HepG2 (cell line): ENCODE measurements at regions not wholly inside any gene's neighbourhood (a gene's known extent, or its start where the extent isn't known, plus 50 kb on each side); places are given as distances from the start of the nearest gene placed in this dataset.

Experiments
- ATAC-seq: fragments of 200-7000 bp; cut with Tn5 transposase; 3 replicates; pipeline ENCODE4 v1.9.1; 2020; ENCODE audit warnings: mild to moderate bottlenecking, moderate library complexity
- BruUV-seq: library from RNA; stranded (reverse); fragments of 400-500 nt; replicated peaks from 2 replicates; lab custom pipeline; 2021; lab: Mats Ljungman, UMichigan
- CTCF ChIA-PET: fragments of 300-600 bp; formaldehyde crosslinking; extraction: SDS; loops from one replicate; lab custom pipeline; 2021; ENCODE audit warnings: low total read pairs, inconsistent platforms, low intra/inter-chr PET ratio; lab: Yijun Ruan, JAX
- POLR2A ChIA-PET: fragments of 350-600 bp; sonication (Branson Sonifier 250); formaldehyde crosslinking; loops from one replicate; lab custom pipeline; 2020; ENCODE audit warnings: antibody characterized with exemption, inconsistent platforms; lab: Yijun Ruan, JAX
- DNase-seq: peaks from one replicate; pipeline ENCODE4 v3.0.0-alpha.2; 2015; ENCODE audit warnings: low spot score
- FAIRE-seq: peaks from 3 replicates; lab custom pipeline; 2011; peaks lifted over from hg19 to GRCh38; lab: Jason Lieb, UNC
- H2AFZ ChIP-seq: one replicate; pipeline ENCODE4 v1.6.1; 2011; ENCODE audit warnings: low read length, inconsistent platforms
- H3K27ac ChIP-seq: fragments of 300-600 bp; 3 replicates; pipeline ENCODE4 v1.8.0; 2011; ENCODE audit warnings: mixed run types, mild to moderate bottlenecking, mixed read lengths, low read length, inconsistent platforms; ENCODE audit not compliant: insufficient read depth; ENCODE audit errors: extremely low read length
- H3K27me3 ChIP-seq, 2 experiments: fragments of 200-600 bp in 1 of 2; 2 replicates in 1 of 2; 3 replicates in 1 of 2; pipeline versions ENCODE4 v1.6.0 to v1.8.0; 2011; ENCODE audit warnings: low read length in 2 of 2, mild to moderate bottlenecking in 2 of 2, moderate library complexity in 2 of 2, inconsistent platforms in 1 of 2; ENCODE audit not compliant: insufficient read depth in 2 of 2, control insufficient read depth in 1 of 2
- H3K36me3 ChIP-seq, 2 experiments: fragments of 200-600 bp in 1 of 2; replicated peaks in 1 of 2; 2 replicates in 1 of 2; 3 replicates in 1 of 2; pipeline versions ENCODE4 v1.5.1 to v1.8.0; 2011; ENCODE audit warnings: low read length in 2 of 2, inconsistent platforms in 1 of 2; ENCODE audit not compliant: insufficient read depth in 2 of 2, control insufficient read depth in 1 of 2
- H3K4me1 ChIP-seq: 2 replicates; pipeline ENCODE4 v1.5.1; 2012; ENCODE audit warnings: low read length, inconsistent platforms; ENCODE audit not compliant: insufficient read depth
- H3K4me2 ChIP-seq: 2 replicates; pipeline ENCODE4 v1.6.0; 2011; ENCODE audit warnings: low read depth, low read length, inconsistent platforms
- H3K4me3 ChIP-seq, 3 experiments: fragments of 200-600 bp in 1 of 3; sonication (generic), shearing (Covaris generic) in 1 of 3; replicated peaks in 1 of 3; 2 replicates each; pipeline ENCODE4 v1.5.1; 2011 to 2016; ENCODE audit warnings: low read length in 3 of 3, inconsistent platforms in 2 of 3, low read depth in 2 of 3, mild to moderate bottlenecking in 2 of 3, control low read depth in 1 of 3, mixed read lengths in 1 of 3; ENCODE audit not compliant: insufficient read depth in 1 of 3
- H3K79me2 ChIP-seq: one replicate; pipeline ENCODE4 v1.6.1; 2011; ENCODE audit warnings: low read length, inconsistent platforms; ENCODE audit not compliant: insufficient read depth
- H3K9ac ChIP-seq: 2 replicates; pipeline ENCODE4 v1.6.0; 2011; ENCODE audit warnings: mild to moderate bottlenecking, low read depth, low read length, inconsistent platforms; ENCODE audit not compliant: insufficient read depth
- H3K9me3 ChIP-seq: 2 replicates; pipeline ENCODE4 v1.5.1; 2012; ENCODE audit warnings: mild to moderate bottlenecking, low read length
- H4K20me1 ChIP-seq: 2 replicates; pipeline ENCODE4 v1.6.0; 2011; ENCODE audit warnings: inconsistent platforms, mild to moderate bottlenecking, low read length, moderate library complexity; ENCODE audit not compliant: insufficient read depth
- DDIT3 ChIP-seq: sonication (generic); formaldehyde crosslinking; IDR thresholded peaks from 2 replicates; pipeline ENCODE4 v1.4.0; 2020; ENCODE audit warnings: mild to moderate bottlenecking, missing genetic modification reagents
- ELF1 ChIP-seq: sonication (generic); formaldehyde crosslinking; IDR thresholded peaks from 2 replicates; pipeline ENCODE4 v1.4.0; 2020; ENCODE audit warnings: missing genetic modification reagents
- FOXC1 ChIP-seq: sonication (generic); formaldehyde crosslinking; IDR thresholded peaks from 2 replicates; pipeline ENCODE4 v1.8.0; 2022; ENCODE audit warnings: mild to moderate bottlenecking, missing genetic modification reagents, borderline replicate concordance
- ISL2 ChIP-seq: sonication (generic); formaldehyde crosslinking; IDR thresholded peaks from 2 replicates; pipeline ENCODE4 v1.5.0; 2020; ENCODE audit warnings: missing genetic modification reagents
- KLF13 ChIP-seq: sonication (generic); formaldehyde crosslinking; IDR thresholded peaks from 2 replicates; pipeline ENCODE4 v1.4.0; 2020; ENCODE audit warnings: mild to moderate bottlenecking, missing genetic modification reagents
- LRRFIP1 ChIP-seq: sonication (generic); formaldehyde crosslinking; conservative IDR thresholded peaks from 2 replicates; pipeline ENCODE4 v1.4.0; 2020; ENCODE audit warnings: missing genetic modification reagents
- MED1 ChIP-seq: sonication (generic); formaldehyde crosslinking; IDR thresholded peaks from 2 replicates; pipeline ENCODE4 v1.4.0; 2020; ENCODE audit warnings: missing genetic modification reagents
- NCOA1 ChIP-seq: sonication (generic); formaldehyde crosslinking; IDR thresholded peaks from 2 replicates; pipeline ENCODE4 v1.9.0; 2021; ENCODE audit warnings: missing genetic modification reagents
- NR3C1 ChIP-seq: sonication (generic); formaldehyde crosslinking; IDR thresholded peaks from 2 replicates; pipeline ENCODE4 v1.4.0; 2020; ENCODE audit warnings: missing genetic modification reagents
- PITX1 ChIP-seq: sonication (generic); formaldehyde crosslinking; IDR thresholded peaks from 2 replicates; pipeline ENCODE4 v1.5.1; 2020; ENCODE audit warnings: mild to moderate bottlenecking, missing genetic modification reagents
- RFX1 ChIP-seq: fragments of 450-650 bp; IDR thresholded peaks from 2 replicates; pipeline ENCODE4 v1.6.1; 2017
- SNAI1 ChIP-seq: sonication (generic); formaldehyde crosslinking; IDR thresholded peaks from 2 replicates; pipeline ENCODE4 v1.5.0; 2020; ENCODE audit warnings: mild to moderate bottlenecking, missing genetic modification reagents, borderline replicate concordance
- SRSF1 ChIP-seq: fragments of 200-400 bp; formaldehyde crosslinking; optimal IDR thresholded peaks from 2 replicates; pipeline ENCODE3; 2017; ENCODE audit warnings: mild to moderate bottlenecking, low read depth, low read length, moderate library complexity
- TAF15 ChIP-seq: fragments of 200-400 bp; formaldehyde crosslinking; IDR thresholded peaks from one replicate; pipeline ENCODE4 v1.6.1; 2018; ENCODE audit warnings: mild to moderate bottlenecking, low read depth, low read length; ENCODE audit not compliant: poor library complexity, severe bottlenecking
- TMF1 ChIP-seq: sonication (generic); formaldehyde crosslinking; IDR thresholded peaks from 2 replicates; pipeline ENCODE4 v1.8.1; 2022; ENCODE audit warnings: low read depth, missing genetic modification reagents
- ZC3H13 ChIP-seq: sonication (generic); formaldehyde crosslinking; IDR thresholded peaks from 2 replicates; pipeline ENCODE4 v1.8.1; 2023; ENCODE audit warnings: mild to moderate bottlenecking, missing genetic modification reagents, moderate library complexity
- ZNF263 ChIP-seq: sonication (generic); formaldehyde crosslinking; IDR thresholded peaks from 2 replicates; pipeline ENCODE4 v1.4.0; 2020; ENCODE audit warnings: missing genetic modification reagents
- ZNF343 ChIP-seq: sonication (generic); formaldehyde crosslinking; IDR thresholded peaks from 2 replicates; pipeline ENCODE4 v1.4.0; 2020; ENCODE audit warnings: mild to moderate bottlenecking, missing genetic modification reagents
- ZNF460 ChIP-seq: sonication (generic); formaldehyde crosslinking; IDR thresholded peaks from 2 replicates; pipeline ENCODE4 v1.5.1; 2020; ENCODE audit warnings: missing genetic modification reagents, mild to moderate bottlenecking, borderline replicate concordance
- ZNF773 ChIP-seq: sonication (generic); formaldehyde crosslinking; IDR thresholded peaks from 2 replicates; pipeline ENCODE4 v1.4.0; 2020; ENCODE audit warnings: missing genetic modification reagents, borderline replicate concordance
- WGBS: methylation state at CpG from one replicate; pipeline ENCODE4 v1.1.6; 2017; ENCODE audit warnings: low lambda C conversion rate; 5-methylcytosine and 5-hydroxymethylcytosine counted together
- in situ Hi-C: cut with HindIII; loops from 2 replicates; pipeline ENCODE4 v1.10.0; 2017; ENCODE audit warnings: low pct_unique_long_range_greater_than_20kb; ENCODE audit not compliant: extremely low pct_ligation_motif_present
- intact Hi-C: fragments of 100-400 bp; cut with micrococcal nuclease; formaldehyde crosslinking; loops from one replicate; pipeline ENCODE4 v1.10.0; 2022; ENCODE audit not compliant: unreplicated experiment

- Histone ChIP-seq H3K36me3 (no peaks in the 10 kb centered on the region), H3K9me3 (no peaks in the 10 kb centered on the region), H4K20me1 (no peaks in the 10 kb centered on the region), H3K4me3 (no peak overlapping the region), H3K9ac (no peak overlapping the region), H3K79me2 (no peaks in the 10 kb centered on the region), H3K4me2 (no peak overlapping the region), H3K4me1 (no peaks in the 10 kb centered on the region), H2AFZ (no peak overlapping the region), H3K27ac (no peak overlapping the region), H3K27me3 (no peaks in the 10 kb centered on the region)
- no peak for ATAC-seq
- TF ChIP-seq MED1 (no peak), SRSF1 (no peak), ZNF460 (CRISPR knock-in tag) (no peak), SNAI1 (CRISPR knock-in tag) (no peak), PITX1 (no peak), ISL2 (CRISPR knock-in tag) (no peak), NCOA1 (no peak), ZNF263 (CRISPR knock-in tag) (no peak)
- no peak for DNase-seq
- no peak for FAIRE-seq
- ChIA-PET CTCF (no interaction called here), POLR2A (no interaction called here)
- WGBS, result 16% methylated on average over 2 of the region's 2 CpGs
- BruUV-seq, result no TSS peak
- intact Hi-C loops, result no loop called here
- in situ Hi-C loops, result no loop called here
Observed at GRCh38 chrX:43000121-43000520, 222.2 kb upstream of the PPP1R2C start.

- DNase-seq (no peak), FAIRE-seq (no peak), ATAC-seq (no peak)
- CTCF ChIA-PET, result no interaction called here
- Histone ChIP-seq H2AFZ (no peak overlapping the region), H3K4me3 (no peak overlapping the region), H3K9me3 (no peaks in the 10 kb centered on the region), H4K20me1 (no peaks in the 10 kb centered on the region), H3K36me3 (no peaks in the 10 kb centered on the region), H3K79me2 (no peaks in the 10 kb centered on the region), H3K27ac (no peak overlapping the region), H3K9ac (no peak overlapping the region), H3K4me2 (no peak overlapping the region), H3K27me3 (no peaks in the 10 kb centered on the region), H3K4me1 (no peaks in the 10 kb centered on the region)
- in situ Hi-C loops, result no loop called here
- POLR2A ChIA-PET, result no interaction called here
- intact Hi-C loops, result no loop called here
- 21% methylated on average over 4 of the region's 4 CpGs for WGBS
- no TSS peak for BruUV-seq
- TF ChIP-seq ZNF343 (CRISPR knock-in tag) (no peak), KLF13 (CRISPR knock-in tag) (no peak), TMF1 (CRISPR knock-in tag) (no peak), ELF1 (CRISPR knock-in tag) (no peak), TAF15 (no peak), LRRFIP1 (CRISPR knock-in tag) (no peak), ZC3H13 (no peak), DDIT3 (CRISPR knock-in tag) (no peak), FOXC1 (CRISPR knock-in tag) (no peak), ZNF773 (CRISPR knock-in tag) (no peak), NR3C1 (CRISPR knock-in tag) (no peak), RFX1 (no peak)
Observed at GRCh38 chrX:43002526-43003203, 224.7 kb upstream of the PPP1R2C start.
